Prostate gland (tissue), 2 donors: ENCODE measurements at regions not wholly inside any gene's neighbourhood (a gene's known extent, or its start where the extent isn't known, plus 50 kb on each side); places are given as distances from the start of the nearest gene placed in this dataset.
"Not testable (repeated sequence)": the region's sequence is repeated elsewhere in the genome, so short reads cannot be mapped to it uniquely, and the experiment has no call there.

Source experiments
- DNase-seq: peaks from one replicate; pipeline ENCODE4 v3.0.0-alpha.2; 2019; ENCODE audit warnings: low spot score
- H3K27ac ChIP-seq, 2 donors: fragments of 200-600 bp; sonication (generic); 2 replicates each; pipeline ENCODE4 v1.5.1; 2017 to 2019
- H3K27me3 ChIP-seq: fragments of 200-600 bp; sonication (generic); replicated peaks from 2 replicates; pipeline ENCODE4 v1.5.1; 2019; ENCODE audit not compliant: insufficient read depth
- H3K36me3 ChIP-seq, 2 donors: fragments of 200-600 bp; sonication (generic); 1 replicate in 1 of 2; 2 replicates in 1 of 2; pipeline versions ENCODE4 v1.5.1 to v1.8.1; 2017 to 2019
- H3K4me1 ChIP-seq: fragments of 200-600 bp; sonication (generic); replicated peaks from 2 replicates; pipeline ENCODE4 v1.5.1; 2019
- H3K4me3 ChIP-seq, 2 donors: fragments of 200-600 bp; sonication (generic); 2 replicates each; pipeline ENCODE4 v1.5.1; 2017 to 2019
- H3K9me3 ChIP-seq: fragments of 200-600 bp; sonication (generic); 2 replicates; pipeline ENCODE4 v1.5.1; 2017
- WGBS: methylation state at CpG from one replicate; pipeline ENCODE4 v1.1.5; 2018; 5-methylcytosine and 5-hydroxymethylcytosine counted together
- intact Hi-C: fragments of 100-400 bp; cut with DNase I; formaldehyde crosslinking; loops from one replicate; pipeline ENCODE4 v1.14.2; 2022

- H3K27ac ChIP-seq, H3K4me3 ChIP-seq, H3K9me3 ChIP-seq, H3K4me1 ChIP-seq, intact Hi-C loops, H3K36me3 ChIP-seq, H3K27me3 ChIP-seq, DNase-seq: not testable (repeated sequence)
- WGBS: 83% methylated on average over 7 of the region's 16 CpGs
Observed at GRCh38 chr14:105669646-105670045, 143.3 kb downstream of the TMEM121 start.

DNA sequence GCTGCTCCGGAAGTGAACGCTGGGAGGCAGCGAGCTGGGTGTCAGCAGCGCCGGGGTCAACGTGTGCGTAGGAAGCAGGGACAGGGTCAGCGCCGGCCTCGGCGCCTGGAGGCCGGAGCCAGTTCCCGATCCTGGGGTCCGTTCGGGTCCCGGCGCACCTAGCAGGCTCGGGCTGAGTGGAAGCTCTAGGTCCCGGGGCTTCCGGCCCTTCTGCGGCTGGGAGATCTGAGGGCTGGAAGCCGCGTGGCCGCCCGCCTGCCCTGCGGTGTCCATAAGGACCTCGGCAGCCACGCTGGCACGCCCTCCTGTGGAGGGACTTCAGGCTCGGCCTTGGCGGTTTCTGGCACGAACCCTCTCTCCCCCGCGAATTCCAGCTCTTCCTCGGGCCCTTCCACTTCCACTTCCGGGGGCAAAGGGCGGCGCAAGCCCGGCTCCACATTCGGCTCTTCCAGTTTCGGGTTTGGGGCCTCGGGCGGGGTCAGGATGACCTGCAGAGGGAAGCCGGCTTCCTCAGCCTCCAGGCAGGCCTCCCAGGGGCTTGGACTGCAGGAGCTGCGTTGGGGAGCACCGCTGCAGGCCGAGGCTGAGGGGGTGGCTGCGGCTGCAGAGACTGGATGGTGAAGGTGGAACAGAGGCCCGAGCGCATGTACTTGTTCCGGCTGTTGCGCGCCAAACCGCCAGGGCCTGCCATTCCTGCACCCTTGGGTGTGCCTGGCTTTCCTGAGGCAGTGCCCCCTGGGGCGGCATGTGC lies 146.2 kb downstream of the TMEM121 start:
- H3K4me3 ChIP-seq, H3K27me3 ChIP-seq, DNase-seq, intact Hi-C loops, H3K9me3 ChIP-seq, H3K27ac ChIP-seq, H3K4me1 ChIP-seq, H3K36me3 ChIP-seq: not testable (repeated sequence)
- WGBS: 100% methylated on average over 5 of the region's 55 CpGs

GRCh38 chr14:105675433-105675832 lies 149.1 kb downstream of the TMEM121 start:
- H3K36me3 ChIP-seq, H3K4me3 ChIP-seq, H3K27ac ChIP-seq, H3K4me1 ChIP-seq, H3K9me3 ChIP-seq, intact Hi-C loops, DNase-seq, H3K27me3 ChIP-seq: not testable (repeated sequence)
- 70% methylated on average over 14 of the region's 14 CpGs for WGBS

GRCh38 chr14:105675905-105676670 lies 149.7 kb downstream of the TMEM121 start:
- 59% methylated on average over 13 of the region's 13 CpGs for WGBS
- H3K27ac ChIP-seq, H3K36me3 ChIP-seq, H3K4me3 ChIP-seq, H3K9me3 ChIP-seq, DNase-seq, intact Hi-C loops, H3K4me1 ChIP-seq, H3K27me3 ChIP-seq: not testable (repeated sequence)

- H3K27ac ChIP-seq, DNase-seq, intact Hi-C loops, H3K27me3 ChIP-seq, H3K4me1 ChIP-seq, H3K9me3 ChIP-seq, H3K36me3 ChIP-seq, H3K4me3 ChIP-seq: not testable (repeated sequence)
- WGBS: 80% methylated on average over 21 of the region's 21 CpGs
Observed at GRCh38 chr14:105678057-105678456, 151.7 kb downstream of the TMEM121 start.

DNA sequence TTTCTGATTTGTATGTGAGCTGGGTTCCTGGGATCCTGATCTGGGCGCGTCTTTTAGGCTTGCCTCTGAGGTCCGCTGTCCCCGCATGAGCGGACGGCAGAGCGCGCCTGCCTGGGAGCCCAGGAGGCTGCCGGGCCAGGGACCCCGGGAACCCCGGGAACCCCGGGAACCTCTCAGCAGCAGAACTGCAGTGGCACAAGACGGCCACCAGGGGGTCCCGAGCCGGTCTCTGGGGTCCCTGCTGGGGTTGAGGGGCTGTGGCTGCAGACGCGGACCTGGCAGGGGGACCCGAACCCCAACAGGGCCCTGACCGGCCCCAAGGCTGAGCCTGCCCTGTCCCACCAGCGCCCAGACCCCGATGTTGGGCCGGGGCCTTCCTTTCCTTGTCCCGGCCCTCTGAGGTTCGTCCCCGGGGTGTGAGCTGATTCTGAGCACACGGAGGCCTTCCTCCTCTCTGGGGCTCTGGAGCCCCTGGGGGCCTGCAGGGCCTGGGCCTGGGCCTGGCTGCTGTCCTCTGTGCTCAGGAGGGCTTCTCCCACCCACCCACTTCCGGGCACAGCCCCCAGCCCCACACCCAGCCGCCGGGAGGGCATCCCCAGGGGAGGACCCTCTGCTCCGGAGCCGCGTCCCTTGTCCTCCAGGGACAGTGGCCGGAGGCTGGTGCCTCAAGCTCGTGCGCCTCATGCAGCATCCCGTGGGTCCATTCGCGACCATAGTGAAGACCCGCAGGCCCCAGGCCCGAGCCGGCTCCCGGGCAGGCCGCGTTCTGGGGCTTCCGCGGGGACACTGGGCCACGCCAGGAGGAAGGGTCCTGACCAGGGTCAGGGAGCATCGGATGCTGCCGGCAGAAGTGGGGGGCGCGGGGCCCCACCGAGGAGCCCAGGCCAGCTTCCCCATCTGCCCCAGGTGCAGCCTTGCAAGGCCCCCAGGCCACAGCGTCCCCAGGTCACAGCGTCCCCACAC lies 152.9 kb downstream of the TMEM121 start:
- DNase-seq, H3K9me3 ChIP-seq, H3K4me3 ChIP-seq, intact Hi-C loops, H3K27me3 ChIP-seq, H3K4me1 ChIP-seq, H3K27ac ChIP-seq, H3K36me3 ChIP-seq: not testable (repeated sequence)
- 83% methylated on average over 7 of the region's 54 CpGs for WGBS

DNA sequence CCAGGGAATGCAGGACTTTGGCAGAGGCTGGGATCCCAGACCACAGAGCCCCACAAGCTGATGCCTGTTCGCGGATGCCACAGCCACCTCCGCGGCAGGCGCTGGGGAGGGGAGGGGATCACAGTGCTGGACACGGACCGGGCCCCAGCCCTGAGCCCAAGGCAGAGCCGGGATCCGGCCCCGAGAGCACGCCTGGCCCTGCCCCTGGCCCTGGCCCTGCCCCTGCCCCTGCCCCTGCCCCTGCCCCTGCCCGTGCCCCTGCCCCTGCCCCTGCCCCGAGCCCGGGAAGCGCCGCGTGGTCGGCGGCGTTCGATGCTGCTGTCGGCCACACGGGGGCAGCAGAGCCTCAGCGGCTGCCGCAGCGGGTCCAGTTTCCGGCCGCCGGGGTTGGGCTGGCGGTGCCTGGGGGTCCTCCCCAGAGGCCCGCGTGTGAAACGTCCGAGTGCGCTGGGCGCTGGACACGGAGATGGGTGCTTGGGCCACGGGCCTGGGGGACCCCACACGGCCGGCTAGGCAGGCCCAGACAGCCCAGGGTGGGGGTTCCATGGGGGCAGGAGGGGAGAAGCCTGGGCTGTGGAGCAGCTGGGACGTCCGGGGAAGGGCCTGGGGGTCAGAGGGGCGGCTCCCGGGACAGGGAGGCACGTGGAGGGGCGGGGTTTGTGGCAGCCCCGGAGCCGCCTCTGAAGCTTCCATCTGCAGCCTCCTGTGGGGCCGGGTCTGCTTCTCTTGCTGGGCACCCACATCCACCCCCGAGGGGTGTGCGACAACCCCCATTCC lies 153.8 kb downstream of the TMEM121 start:
- 18% methylated on average over 10 of the region's 51 CpGs for WGBS
- DNase-seq, H3K27ac ChIP-seq, H3K4me3 ChIP-seq, H3K36me3 ChIP-seq, H3K27me3 ChIP-seq, H3K9me3 ChIP-seq, H3K4me1 ChIP-seq: not testable (repeated sequence)
- intact Hi-C loops: loop anchor here (5.0 kb wide), 1 partner anchor 262 kb away; no protein-coding TSS in a partner anchor

DNA sequence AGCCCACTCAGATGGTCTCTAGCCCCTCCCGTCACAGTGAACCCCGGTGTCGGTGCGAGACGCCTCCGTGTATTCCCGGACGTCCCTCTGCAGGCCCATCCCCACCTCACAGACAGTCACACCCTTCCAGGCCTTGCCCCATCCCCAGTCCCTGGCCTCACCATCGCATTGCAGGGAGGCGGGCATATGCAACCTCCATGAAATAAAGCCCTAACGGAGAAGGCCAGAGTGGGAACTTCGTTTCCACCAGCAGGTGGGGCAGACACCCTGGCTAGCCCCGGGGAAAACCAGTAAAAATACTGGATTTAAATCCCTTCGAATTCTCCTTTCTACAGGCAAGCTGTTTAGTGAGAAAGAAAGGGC lies 154.3 kb downstream of the TMEM121 start:
- H3K4me3 ChIP-seq, H3K4me1 ChIP-seq, H3K27ac ChIP-seq, H3K27me3 ChIP-seq, H3K9me3 ChIP-seq, DNase-seq, H3K36me3 ChIP-seq: not testable (repeated sequence)
- intact Hi-C loops: loop anchor here (5.0 kb wide), 1 partner anchor 262 kb away; no protein-coding TSS in a partner anchor
- WGBS: 61% methylated on average over 8 of the region's 14 CpGs

DNA sequence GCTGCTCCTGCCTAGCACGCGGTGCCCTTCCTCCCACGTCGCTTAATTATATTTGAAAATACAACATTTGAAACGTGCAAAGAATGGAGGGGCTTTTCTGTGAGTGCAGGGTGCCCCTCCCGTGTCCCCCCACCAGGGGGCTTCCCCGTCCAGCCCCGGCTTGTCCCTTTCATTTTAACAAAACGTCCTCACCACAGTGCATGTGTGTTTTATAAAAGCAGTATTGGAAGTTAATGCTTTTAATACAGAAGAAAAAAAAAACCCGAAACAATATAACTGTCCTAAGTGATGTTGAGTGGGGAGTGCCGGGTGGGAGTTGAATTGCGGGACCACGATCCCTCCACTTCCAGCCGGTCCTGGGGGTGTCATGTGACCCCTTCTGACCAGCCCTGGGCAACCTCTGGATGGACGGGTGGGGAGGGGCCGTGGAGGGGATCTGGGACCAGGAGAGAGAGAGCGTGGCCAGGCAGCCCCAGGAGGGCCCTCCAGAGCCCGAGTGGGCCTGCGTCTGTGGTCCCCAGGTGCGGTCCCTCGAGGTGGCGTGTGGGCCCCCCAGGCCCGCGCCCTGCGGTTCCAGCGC lies 155.3 kb downstream of the TMEM121 start:
- not testable (repeated sequence) for H3K27me3 ChIP-seq, H3K9me3 ChIP-seq, DNase-seq, H3K4me3 ChIP-seq, H3K36me3 ChIP-seq, H3K27ac ChIP-seq, H3K4me1 ChIP-seq
- 64% methylated on average over 17 of the region's 26 CpGs for WGBS
- intact Hi-C loops: loop anchor here (5.0 kb wide), 1 partner anchor 261 kb away; no protein-coding TSS in a partner anchor

- H3K4me3 ChIP-seq, H3K27me3 ChIP-seq, H3K9me3 ChIP-seq, H3K27ac ChIP-seq, DNase-seq, H3K36me3 ChIP-seq, H3K4me1 ChIP-seq: not testable (repeated sequence)
- WGBS: no CpG with 5 or more reads among the region's 15 CpGs
- intact Hi-C loops: loop anchor here (5.0 kb wide), 1 partner anchor 260 kb away; no protein-coding TSS in a partner anchor
Observed at GRCh38 chr14:105682442-105682841, 156.1 kb downstream of the TMEM121 start.
